SK-N-MC (cell line): ENCODE measurements at regions not wholly inside any gene's neighbourhood (a gene's known extent, or its start where the extent isn't known, plus 50 kb on each side); places are given as distances from the start of the nearest gene placed in this dataset.

Experiments
- EZH2 ChIP-seq: fragments of 200-600 bp; sonication (generic); IDR thresholded peaks from one replicate; pipeline ENCODE4 v1.6.1; 2017; ENCODE audit warnings: antibody characterized with exemption
- POLR2AphosphoS5 ChIP-seq: IDR thresholded peaks from 2 replicates; pipeline ENCODE4 v1.6.1; 2012; ENCODE audit warnings: mild to moderate bottlenecking, low read depth, low read length, borderline replicate concordance

DNA sequence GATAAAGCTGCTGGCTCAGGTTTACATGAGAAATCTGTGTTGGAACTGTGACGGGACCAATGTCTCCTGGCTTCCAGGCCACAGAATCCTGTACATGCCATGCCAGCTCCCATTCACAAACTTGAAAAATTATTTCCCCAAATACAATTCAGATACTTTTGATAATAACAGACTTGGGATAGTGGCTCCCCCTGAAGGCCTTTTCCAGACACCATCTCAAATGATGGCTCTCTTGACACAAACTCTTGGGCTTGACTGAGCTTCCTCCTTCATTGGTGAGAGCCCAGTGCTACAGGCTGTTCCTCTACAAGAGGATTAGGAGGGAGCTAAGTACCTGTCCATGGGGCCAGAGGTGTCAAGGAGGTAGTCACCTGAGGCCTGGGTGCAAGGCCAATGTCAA is 104.7 kb upstream of the PAX6 start:
- TF ChIP-seq EZH2: no peak
- no peak for TF ChIP-seq POLR2AphosphoS5
